ENCODE measurements at regions not wholly inside any gene's neighbourhood (a gene's known extent, or its start where the extent isn't known, plus 50 kb on each side); places are given as distances from the start of the nearest gene placed in this dataset.
A peak's percentile ranks its signal among the peaks of the same experiment; 100 is the strongest.

DNA sequence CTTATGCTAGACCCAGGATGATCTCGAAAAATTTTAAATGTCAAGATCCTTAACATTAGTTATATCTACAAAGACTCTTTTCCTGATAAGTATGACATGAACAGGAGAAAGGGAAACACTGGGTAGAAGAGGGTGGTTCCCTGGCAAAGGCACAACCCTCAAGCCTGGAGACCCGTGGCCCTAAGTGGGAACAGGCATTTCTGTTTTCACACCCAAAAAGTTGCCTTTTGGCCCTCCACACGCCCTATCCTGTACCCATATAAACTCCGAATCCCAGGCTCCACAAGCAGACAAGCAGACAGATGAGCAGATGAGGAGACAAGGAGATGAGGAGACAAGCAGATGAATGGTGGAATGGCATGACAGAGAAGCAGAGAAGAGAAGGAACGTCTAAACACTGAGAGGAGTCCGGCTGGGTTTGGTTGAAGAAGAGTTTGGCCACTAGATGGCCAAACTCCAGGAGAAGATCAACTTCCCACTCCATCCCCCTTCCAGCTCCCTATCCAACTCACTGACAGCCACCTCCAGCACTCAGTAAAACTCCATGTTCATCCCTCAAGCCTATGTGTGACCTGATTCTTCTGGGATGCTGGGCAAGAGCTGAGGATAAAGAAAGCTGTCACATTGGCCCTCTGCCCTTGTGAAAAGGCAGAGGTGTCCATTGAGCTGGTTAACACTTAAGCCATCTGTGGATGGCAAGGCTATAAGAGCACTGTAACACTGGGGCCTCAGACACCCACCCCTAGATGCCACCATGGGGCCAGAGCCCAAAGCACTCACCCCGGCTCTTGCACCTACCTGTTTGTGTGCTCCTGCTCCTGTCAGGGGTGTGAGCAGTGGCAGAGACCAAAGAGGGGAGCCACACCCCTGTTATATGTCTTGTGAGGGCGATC lies 139.6 kb upstream of the FAM20A start:
- no peak for DNase-seq (ENCODE audit: low read depth)

DNA sequence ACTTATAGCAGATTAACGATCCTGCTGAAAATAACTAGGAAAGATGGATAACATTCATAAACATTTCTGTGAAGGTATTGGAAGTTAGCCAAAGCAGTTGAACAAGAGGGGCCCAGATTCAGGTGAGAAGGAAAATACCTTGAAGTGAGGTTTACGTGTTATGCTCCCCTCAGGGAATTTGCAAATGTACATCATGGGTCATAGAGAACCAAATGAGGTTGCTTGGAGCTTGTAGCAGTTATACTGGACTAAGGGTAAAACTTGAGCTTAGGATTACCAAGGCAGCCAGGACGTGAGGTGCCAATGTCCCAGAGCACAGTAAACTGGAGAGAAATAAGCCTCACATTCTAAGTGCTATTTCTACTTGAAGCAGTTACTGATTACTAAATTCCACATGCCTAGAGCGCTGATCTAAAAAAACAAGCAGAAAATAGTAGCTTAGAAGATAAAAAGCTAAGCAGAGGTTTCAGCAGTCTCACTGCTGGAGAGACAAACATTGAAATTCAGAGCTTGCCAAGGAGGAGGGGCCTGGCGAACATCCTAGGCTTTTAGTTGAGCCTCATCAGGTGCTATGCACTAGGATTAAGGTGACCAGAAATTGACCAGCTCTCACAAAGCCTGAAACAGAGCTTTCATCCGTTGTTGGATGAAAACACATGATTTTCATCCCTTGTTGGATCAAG lies 136.7 kb upstream of the FAM20A start:
- peak; percentile 36 for DNase-seq (ENCODE audit: low read depth)

DNA sequence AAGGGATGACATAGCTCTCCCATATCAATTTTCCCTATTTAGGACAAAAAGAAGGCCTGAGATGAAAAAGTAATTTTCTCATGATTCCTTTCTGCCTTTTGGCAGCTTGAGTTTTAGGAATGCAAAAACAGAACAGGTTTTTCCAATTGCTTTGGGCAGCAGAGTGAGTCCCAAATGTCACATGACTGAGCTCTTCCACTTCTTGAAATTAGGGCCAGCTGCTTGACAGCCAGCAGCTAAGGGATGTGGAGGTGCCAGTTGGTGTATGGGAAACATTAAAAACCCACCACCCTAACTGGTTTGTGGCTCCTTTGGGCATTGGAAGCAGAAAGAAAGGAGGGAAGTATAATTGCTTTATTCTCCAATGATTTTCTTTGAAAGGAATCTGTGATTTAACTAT lies 133.8 kb upstream of the FAM20A start:
- no peak for DNase-seq (ENCODE audit: low read depth)

DNA sequence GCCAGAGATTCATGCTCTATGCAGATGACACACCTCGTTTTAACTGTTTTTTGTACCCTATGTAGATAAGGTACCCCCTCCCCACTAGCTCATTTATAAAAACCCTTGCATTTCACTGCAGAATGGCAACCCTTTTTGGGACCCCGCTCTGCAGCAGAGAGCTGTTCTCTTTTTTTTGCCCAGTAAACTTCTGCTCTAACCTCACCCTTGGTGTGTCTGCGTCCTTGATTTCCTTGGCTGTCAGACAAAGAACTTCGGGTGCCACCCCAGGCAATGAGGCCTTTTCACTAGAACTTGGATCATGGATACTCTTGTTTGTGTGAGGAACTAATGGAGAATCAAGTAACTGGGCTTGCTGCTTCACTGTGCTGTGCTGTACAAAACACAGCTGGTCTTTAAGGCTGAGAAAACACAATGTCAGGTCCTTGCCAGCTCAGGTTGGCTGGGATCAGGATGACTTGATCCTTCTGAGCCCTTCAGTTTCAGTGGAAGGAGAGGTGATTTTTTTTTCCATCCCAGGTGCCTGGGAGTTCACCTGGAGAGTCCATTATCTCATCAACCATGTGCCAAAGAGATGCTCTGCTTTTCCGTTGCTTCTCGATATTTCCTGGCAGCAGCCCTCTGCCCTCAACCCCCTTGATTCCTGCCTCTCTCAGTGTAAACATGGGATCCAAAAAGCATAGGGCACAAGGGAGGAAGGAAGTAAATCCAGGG lies 133.2 kb upstream of the FAM20A start:
- no peak for DNase-seq (ENCODE audit: low read depth)

DNA sequence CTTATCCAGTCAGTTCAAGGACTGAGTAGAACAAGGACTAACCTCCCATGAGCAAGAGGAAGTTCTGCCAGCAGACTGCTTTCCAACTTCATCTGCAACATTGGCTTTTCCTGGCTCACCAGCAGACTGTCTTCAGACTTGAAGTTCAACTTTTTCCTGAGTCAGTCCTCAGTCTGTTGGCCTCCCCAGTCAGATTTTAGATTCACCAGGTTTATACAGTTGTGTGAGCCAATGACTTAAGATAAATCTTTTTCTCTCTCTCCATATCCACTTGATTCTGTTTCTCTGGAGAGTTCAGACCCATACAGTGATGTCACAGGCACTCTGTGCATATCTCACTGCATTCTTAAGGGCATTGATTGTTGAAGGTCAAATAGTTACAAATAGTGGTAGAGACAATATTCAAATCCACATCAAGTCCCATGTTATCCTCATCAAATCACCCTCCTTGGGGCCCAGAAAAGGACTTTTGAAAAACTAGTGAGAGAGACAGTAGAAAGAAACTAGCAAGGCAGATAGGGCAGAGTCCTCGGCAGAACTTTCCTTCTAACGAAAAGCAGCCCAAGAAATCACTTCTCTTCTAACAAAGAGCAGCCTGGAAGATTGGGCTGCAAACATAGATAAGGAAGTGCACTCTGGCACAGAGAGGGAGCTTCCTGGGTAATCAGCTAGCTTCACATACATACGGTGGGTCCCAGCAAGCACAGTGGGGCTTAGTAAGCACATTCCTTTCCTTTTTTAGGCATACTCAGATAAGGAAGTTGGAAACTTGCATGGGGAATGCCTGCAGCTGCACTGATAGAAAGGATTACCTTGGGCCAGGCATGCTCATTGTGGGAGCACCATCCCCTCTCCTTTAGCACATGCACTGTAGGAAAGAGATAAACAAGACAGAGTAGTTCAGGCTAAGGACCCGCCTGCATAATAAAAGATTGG lies 132.3 kb upstream of the FAM20A start:
- peak; percentile 96 for DNase-seq (ENCODE audit: low read depth)

DNA sequence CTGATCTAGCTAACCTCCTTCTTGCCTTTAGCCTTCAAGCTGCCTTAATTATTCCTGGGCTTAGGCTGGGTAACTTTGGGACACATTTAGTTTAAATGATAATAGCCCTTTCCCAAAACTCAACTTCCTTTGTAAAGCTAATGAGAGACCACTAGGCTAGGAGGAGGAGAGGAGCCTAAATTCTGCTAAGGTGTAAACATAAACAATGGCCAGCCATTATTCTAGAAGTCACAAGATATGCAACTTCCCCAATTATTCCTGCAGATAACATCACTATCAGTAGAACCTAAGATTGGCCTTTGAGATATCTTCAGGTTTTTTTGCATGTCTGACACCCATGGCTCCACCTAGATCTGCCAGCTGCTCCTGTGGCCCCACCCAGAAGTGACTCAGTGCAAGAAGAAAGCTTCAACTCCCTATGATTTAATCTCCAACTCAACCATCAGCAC lies 131.2 kb upstream of the FAM20A start:
- DNase-seq (ENCODE audit: low read depth), result no peak

DNA sequence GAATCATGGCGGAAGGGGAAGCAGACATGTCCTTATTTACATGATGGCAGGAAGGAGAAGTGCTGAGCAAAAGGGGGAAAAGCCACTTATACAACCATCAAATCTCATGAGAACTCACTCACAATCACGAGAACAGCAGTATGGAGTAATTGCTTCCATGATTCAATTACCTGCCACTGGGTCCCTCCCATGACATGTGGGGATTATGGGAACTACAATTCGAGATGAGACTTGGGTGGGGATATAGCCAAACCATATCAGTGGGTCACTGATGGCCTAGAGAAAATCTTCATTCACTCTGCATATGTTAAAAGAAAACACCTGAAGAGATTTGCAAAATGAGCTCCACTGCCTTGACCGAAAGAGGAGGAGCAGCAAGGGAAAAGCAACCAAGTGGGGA lies 130.3 kb upstream of the FAM20A start:
- DNase-seq (ENCODE audit: low read depth), result no peak

DNA sequence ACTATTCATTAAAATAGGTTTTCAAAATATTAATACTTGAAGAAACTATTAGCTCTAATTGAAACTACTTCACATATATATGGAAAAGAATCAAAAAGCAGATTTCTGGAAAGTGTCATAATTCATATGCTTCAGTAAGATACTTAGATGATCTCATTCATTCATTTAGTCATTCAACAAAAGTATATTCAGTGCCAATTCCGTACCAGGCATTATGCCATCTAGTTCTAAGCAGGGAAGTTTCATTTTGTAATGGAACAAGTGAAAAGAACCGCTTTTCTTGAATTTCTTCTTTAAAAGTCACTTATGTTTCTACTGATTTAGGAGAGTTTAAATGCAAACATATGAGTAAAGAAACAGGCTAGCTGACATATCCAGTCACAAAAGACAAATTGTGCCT lies 118.3 kb upstream of the FAM20A start:
- DNase-seq (ENCODE audit: low read depth), result peak; percentile 51

DNA sequence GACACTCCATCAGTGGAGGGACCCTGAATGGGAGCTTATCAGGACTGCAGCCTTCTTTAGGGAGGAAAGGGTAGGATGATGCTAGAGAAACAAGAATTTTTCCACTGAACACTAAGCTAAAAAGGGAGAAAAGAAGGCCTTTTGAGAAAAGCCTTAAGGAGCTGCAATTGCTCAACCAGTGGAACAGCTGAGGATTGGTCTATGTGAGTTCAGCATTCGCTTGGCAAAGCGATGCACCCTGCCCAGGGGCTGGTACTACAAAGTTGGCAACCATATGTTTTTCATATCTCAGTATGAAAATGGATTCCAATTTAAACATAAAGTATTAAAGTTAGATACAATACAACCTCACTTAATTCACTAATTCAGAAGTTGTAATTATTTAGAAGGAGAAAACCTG lies 117.8 kb upstream of the FAM20A start:
- DNase-seq (ENCODE audit: low read depth), result no peak

DNA sequence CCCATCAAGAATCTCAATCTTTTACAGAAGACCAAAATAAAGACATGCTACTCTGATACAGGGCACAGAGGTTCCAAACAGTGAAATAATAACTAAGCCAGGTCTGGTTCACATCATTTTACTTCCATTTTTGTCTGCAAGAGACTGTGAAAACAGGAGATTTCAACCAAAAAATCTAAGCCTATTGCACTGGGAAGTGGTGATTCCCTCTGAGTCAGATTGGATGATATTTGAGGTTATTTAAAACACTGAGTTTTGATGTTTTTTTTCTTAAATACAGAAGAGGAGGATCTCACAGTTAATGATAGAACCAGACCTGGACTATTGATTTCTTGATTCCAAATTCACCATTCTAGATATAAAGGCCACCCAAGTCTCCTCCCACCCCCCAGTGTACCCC lies 117.3 kb upstream of the FAM20A start:
- no peak for DNase-seq (ENCODE audit: low read depth)

DNA sequence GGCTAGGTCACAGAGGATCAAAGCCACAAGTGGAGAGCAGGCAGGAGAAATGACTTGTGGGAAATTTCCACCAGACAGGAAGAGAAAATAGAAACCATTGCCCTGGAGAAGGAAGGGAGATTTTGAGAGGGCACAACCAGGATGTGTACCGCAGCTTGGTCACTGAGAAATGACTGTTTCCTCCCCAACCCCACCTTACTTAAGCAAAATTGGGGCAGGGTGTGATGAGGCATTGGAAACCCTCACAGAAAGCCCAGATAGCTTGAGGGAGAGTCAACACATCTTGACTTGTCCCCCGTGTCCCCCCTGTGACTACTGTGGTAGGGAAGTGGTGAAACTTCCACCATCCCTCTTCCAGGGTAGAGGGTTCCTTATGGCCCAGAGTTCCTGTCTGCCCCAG lies 113.5 kb upstream of the FAM20A start:
- no peak for DNase-seq (ENCODE audit: low read depth)

DNA sequence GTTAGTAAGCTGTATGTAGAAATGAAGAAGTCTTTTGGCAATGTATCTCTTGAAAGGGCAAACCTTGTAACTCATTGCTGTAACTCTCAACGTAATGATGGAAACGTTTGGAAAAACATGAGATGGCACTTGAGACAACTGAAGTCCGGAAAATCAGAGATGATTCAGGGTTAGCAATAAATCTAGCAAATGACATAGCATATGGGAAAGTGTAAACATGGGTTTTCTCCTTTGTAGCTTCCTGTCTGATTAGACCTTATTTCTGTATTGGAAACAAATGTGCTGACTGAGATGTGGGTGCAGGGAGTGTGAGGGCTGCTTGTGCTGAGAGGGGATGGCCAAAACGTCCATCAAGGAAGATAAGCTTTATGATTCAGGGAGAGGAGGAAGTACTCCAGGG lies 110.7 kb upstream of the FAM20A start:
- DNase-seq (ENCODE audit: low read depth), result peak; percentile 57

DNA sequence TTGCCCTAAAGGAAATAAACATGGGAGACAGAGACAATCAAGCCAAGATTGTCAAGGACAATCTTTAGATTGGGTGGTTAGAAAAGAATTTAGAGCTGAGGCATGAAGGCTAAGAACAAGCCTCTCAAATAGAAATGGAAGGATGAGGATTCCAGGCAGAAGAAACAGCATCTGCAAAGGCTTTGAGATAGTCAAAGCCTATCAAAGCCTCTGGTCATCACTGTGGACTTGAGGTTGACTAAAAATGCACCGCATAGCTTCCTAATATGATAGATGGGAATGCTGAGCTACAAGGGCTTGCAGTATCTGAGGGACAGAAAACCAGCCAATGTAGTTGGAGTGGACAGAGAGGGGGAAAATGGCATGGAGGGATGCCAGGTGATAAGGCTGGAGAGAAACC lies 109.8 kb upstream of the FAM20A start:
- no peak for DNase-seq (ENCODE audit: low read depth)

DNA sequence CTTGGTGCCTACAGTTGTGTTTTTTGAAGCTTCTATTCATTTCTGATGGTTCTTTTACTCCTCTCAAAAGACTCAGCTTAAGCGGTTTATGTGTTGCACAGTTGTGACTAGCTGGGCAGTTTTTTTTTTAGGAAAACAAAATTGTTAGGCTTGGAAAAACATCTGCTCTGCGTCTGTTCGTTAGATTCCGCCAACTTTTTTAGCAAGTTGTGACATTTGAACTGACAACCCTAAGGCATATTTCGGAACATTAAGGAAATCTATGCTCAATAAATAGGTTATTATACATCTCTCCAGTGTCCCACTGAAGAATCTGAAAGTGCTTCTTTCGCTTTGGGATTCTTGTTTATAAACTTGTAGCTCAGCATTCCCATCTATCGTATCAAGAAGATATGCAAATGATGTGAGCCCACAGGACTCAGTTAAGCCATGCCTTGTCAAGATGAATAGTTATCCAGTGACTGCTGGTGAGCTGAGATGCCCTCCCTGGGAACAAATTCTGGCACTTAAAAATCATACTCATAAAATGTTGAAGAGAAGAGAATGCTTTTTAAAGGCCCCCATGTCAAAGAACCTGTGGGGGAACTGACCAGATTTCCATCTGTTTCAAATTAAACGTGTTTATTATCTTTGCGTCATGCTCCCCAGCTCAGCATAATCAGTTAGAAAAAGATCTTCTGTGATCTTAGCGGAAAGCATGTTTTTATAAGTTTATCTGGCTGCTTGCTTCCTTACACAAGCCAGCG lies 109.0 kb upstream of the FAM20A start:
- DNase-seq (ENCODE audit: low read depth), result peak; percentile 63

DNA sequence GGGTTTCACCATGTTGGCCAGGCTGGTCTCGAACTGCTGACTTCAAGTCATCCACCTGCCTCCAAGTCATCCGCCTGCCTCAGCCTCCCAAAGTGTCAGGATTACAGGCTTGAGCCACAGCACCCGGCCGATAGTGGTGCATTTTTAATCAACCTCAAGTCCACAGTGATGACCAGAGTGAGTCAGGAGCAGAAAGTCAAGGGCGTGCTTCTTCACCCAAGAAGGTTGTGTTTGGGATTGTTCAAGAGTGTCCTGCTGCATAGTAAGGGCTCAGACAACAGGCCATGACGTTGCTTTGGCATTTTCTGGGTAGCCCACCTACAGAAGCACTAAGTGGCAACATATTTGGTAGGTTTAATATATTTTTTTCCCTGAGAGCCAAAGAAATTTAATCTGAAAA lies 108.3 kb upstream of the FAM20A start:
- DNase-seq (ENCODE audit: low read depth), result no peak

DNA sequence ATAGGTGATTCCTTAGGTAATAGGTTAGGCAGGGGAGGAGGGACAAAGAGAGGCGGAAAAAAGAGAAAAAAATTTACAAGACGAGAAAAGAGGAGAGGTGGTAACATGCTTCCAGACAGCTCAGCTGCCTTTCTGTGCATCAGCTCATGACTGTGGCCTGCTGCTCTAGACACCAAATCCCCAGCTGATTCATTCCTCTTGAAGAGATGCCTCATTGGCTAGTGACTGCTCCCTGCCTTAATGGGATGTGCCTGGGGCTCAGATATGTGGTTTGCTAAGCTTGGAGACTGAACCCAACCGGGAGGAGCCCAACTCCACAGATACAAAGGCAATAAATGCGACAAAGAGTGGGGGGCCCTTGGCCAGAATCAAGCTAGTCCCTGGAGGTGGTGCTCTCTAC lies 105.9 kb upstream of the FAM20A start:
- DNase-seq (ENCODE audit: low read depth), result peak; percentile 82

DNA sequence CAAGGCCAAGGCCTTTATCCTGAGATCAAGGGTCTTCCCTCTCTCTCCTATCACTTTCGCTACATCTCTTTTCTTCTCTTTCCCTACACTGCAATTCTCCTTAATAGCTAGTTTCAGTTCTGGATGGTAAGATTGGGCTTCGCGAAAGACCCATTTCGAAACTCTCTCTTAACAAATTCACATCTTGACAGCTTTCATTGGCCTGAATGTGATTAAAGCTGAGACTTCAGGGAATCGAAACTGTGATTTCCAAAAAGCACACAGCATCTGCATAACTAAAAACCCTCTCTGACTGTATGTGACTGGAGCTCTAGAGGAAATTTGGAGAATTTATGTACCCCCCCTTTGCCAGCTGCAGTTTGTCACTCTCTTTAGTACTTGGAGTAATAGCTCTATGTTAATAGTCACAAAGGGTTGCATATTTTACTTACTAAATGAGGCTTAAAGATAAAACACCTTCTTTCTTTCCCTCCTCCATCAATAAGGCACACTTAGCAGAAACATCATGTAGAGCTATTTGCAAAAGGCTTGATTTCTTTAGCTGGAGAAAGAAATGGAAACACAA lies 105.3 kb upstream of the FAM20A start:
- DNase-seq (ENCODE audit: low read depth), result no peak

DNA sequence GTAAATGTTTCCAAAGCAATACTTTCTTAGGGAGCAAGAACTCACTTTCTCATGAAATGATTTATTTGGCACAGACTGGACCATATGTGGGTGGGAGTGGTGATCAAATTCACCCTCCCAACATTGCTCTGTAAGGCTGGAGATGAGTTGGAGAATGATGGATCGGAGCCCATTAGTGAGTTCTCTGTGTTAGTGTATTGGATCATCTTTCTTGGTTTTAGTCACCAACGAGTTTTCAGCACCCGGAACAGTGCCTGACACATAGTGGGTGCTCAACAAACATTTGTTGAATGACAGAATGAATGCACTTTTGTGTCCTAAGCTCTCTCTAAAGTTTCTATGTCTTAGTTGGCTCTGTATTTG lies 104.5 kb upstream of the FAM20A start:
- DNase-seq (ENCODE audit: low read depth), result no peak

DNA sequence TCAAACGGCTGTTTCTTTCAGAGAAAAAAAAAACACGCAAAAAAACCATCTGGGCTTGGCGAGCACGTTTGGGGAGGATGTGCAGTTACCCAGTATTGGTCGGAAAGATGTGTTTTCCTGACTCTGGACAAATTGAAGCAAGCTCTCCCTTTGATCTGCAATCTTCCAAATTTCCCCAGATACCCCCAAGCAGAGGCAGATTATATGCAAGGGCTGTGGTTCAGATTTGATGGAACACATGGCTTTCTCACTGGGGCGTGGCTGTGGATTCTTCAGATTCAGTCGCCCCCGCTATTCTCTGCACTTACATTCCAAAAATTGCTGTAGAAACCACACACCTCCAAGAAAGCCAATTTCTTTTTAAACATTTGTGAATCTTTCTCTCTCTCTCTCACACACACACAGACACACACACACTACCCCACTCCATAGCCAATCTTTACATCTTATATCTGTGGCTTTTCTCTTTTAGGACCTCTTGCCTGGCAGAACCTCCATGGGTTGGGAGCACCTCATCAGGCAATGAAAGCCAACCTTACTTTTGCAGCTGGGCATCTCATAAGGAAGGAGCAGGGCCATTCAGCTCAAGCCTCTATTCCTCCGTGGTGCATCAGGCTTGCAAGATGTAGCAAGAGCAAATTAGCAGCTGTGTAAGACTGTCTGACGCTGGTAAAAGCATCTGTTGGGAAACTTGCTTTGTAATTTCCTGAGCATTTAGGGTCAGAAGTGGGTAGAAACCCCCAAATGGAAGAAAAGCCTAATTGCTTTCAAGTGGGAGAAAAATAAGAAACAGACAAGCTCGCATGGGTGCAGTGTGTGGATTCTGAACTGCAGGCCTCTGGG lies 103.9 kb upstream of the FAM20A start:
- DNase-seq (ENCODE audit: low read depth), result peak; percentile 79

DNA sequence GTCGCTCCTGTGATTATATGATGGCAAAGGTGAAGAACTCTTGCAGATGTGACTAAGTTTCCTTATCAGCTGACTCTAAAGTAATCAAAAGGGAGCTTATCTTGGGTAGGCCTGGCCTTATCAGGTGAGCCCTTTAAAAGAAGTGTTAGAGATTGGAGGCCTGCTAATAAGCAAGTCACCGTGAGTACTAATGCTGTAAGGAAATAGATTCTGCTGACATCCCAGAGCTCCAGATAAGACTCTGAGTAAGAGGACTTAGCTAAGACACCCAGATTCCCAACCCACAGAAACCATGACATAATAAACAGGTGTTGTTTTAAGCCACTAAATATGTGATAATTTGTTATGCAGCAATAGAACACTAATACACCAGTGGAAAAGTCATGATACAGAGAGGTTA lies 99.9 kb upstream of the FAM20A start:
- peak; percentile 79 for DNase-seq (ENCODE audit: low read depth)

All from amniotic epithelial cell (primary cell).